ENCODE measurements at regions not wholly inside any gene's neighbourhood (a gene's known extent, or its start where the extent isn't known, plus 50 kb on each side); places are given as distances from the start of the nearest gene placed in this dataset.

DNA sequence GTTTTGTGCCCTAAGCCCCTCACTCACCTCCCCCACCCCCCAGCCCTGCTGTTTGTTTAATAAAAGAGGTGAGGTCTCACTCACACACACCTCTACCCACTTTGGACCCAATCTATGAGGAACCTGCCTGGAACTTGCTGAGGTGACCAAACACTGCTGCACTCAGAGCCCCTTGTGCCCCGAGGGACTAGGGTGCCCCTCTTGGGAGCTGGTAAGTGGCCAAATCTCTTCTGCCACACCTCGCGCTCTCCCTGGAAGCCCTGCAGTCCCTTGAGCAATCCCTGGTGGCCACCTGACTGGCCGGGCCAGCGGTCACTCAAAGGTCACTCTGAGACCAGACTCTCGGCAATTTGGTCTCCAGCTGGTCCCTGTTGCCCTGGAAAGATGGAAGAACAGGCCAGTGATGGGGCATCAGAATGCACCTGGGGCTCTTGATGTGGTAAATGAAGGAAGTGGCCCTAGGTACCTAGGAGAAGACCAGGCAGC lies 157.2 kb downstream of the MED10 start:
- H3K27ac ChIP-seq (ENCODE audit: low read depth, low read length), result no peak overlapping the region
- H3K36me3 ChIP-seq (ENCODE audit: control insufficient read depth, low read length), result no peaks in the 10 kb centered on the region
- no peak overlapping the region for H3K4me2 ChIP-seq (ENCODE audit: low read length)
- no peaks in the 10 kb centered on the region for H3K9me2 ChIP-seq (replicated peaks; ENCODE audit: control insufficient read depth, low read length)
- H3K9me3 ChIP-seq (ENCODE audit: control insufficient read depth, insufficient read depth, low read length), result no peaks in the 10 kb centered on the region
- no peaks in the 10 kb centered on the region for H3K27me3 ChIP-seq (ENCODE audit: control insufficient read depth, low read length)
- no peak for TF ChIP-seq EZH2phosphoT487 (IDR thresholded peaks at IDR 0.05; ENCODE audit: borderline replicate concordance, low read length)
- no peak overlapping the region for H3K4me3 ChIP-seq (ENCODE audit: low read length)
- no peaks in the 10 kb centered on the region for H3F3A ChIP-seq (ENCODE audit: control insufficient read depth, insufficient read depth)
- H3K79me2 ChIP-seq (ENCODE audit: control insufficient read depth, low read length), result no peaks in the 10 kb centered on the region
- H3K4me1 ChIP-seq (ENCODE audit: control insufficient read depth, low read length), result no peaks in the 10 kb centered on the region
- no peaks in the 10 kb centered on the region for H4K20me1 ChIP-seq (ENCODE audit: control insufficient read depth, insufficient read depth, low read depth, low read length)

DNA sequence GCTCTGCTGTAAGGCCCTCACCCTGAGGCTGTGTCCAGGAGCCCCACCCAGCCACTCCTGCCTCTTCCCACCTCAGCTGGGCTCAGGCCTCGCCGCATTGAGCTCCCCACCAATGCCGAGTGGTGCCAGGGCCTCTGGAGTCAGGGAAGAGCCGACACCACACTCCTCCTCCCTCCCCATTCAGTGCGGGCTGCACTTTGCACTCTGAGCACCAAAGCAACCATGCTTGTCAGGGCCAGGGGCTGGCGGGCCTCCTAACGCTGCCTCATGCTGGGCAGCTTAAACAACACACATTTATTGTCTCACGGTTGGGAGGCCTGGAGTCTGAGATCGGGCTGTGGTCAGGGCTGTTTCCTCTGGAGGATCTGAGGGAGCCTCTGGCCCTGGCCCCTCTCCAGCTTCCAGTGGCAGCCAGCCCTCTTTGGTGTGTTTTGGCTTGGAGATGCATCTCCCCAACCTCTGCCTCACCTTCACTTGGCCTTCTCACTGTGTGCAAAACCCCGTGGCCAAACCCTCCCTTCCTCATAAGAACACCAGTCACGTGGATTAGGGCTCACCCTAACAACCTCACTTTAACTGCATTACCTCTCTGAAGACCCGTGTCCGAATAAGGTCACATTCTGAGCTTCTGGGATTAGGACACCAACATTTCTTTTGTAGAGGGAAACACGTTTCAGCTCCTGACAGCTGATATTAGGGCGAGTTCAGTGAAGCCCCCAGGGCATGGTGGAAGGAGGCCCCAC lies 157.8 kb downstream of the MED10 start:
- H3K27ac ChIP-seq (ENCODE audit: low read depth, low read length), result no peak overlapping the region
- TF ChIP-seq CTCF (IDR thresholded peaks at IDR 0.05; ENCODE audit: low read depth, low read length, poor library complexity, severe bottlenecking) (no peak), EZH2phosphoT487 (IDR thresholded peaks at IDR 0.05; ENCODE audit: borderline replicate concordance, low read length) (no peak)

DNA sequence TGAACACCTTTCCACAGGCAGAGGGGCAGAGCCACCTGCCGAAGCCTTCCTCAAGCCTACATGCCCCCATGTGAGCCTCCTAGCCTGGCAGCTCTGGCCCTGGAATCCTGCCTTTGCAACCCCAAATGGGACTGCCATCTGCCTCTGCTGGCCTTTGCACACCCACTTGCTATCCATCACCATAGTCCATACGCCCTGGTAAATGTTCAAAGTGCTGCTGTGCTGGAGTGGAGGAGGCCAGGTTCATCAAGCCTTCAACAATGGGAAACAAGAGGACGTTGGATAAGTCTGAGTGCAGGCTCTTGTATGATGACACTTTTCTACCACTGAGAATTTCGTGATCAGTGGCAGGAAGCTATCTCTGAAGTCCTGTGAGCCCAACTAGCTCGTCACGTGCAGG lies 159.8 kb downstream of the MED10 start:
- Histone ChIP-seq H3K9me3 (ENCODE audit: control insufficient read depth, insufficient read depth, low read length) (no peaks in the 10 kb centered on the region), H3K4me1 (ENCODE audit: control insufficient read depth, low read length) (no peaks in the 10 kb centered on the region), H3K36me3 (ENCODE audit: control insufficient read depth, low read length) (no peaks in the 10 kb centered on the region), H3K27ac (ENCODE audit: low read depth, low read length) (no peak overlapping the region), H4K20me1 (ENCODE audit: control insufficient read depth, insufficient read depth, low read depth, low read length) (no peaks in the 10 kb centered on the region), H3K4me3 (ENCODE audit: low read length) (no peak overlapping the region), H3K27me3 (ENCODE audit: control insufficient read depth, low read length) (no peaks in the 10 kb centered on the region), H3K9me2 (replicated peaks; ENCODE audit: control insufficient read depth, low read length) (no peaks in the 10 kb centered on the region), H3F3A (ENCODE audit: control insufficient read depth, insufficient read depth) (no peaks in the 10 kb centered on the region), H3K4me2 (ENCODE audit: low read length) (no peak overlapping the region), H3K79me2 (ENCODE audit: control insufficient read depth, low read length) (no peaks in the 10 kb centered on the region)
- TF ChIP-seq CTCF (IDR thresholded peaks at IDR 0.05; ENCODE audit: low read depth, low read length, poor library complexity, severe bottlenecking) (no peak), EZH2phosphoT487 (IDR thresholded peaks at IDR 0.05; ENCODE audit: borderline replicate concordance, low read length) (no peak)

More for the DNA sequence above, 157.8 kb downstream of the MED10 start:
- no peak overlapping the region for H3K4me2 ChIP-seq (ENCODE audit: low read length)
- no peaks in the 10 kb centered on the region for H3K27me3 ChIP-seq (ENCODE audit: control insufficient read depth, low read length)
- no peaks in the 10 kb centered on the region for H3K4me1 ChIP-seq (ENCODE audit: control insufficient read depth, low read length)
- H3K9me2 ChIP-seq (replicated peaks; ENCODE audit: control insufficient read depth, low read length), result no peaks in the 10 kb centered on the region
- H4K20me1 ChIP-seq (ENCODE audit: control insufficient read depth, insufficient read depth, low read depth, low read length), result no peaks in the 10 kb centered on the region
- no peaks in the 10 kb centered on the region for H3K79me2 ChIP-seq (ENCODE audit: control insufficient read depth, low read length)
- no peaks in the 10 kb centered on the region for H3K36me3 ChIP-seq (ENCODE audit: control insufficient read depth, low read length)
- H3K9me3 ChIP-seq (ENCODE audit: control insufficient read depth, insufficient read depth, low read length), result no peaks in the 10 kb centered on the region
- H3F3A ChIP-seq (ENCODE audit: control insufficient read depth, insufficient read depth), result no peaks in the 10 kb centered on the region
- no peak overlapping the region for H3K4me3 ChIP-seq (ENCODE audit: low read length)

GRCh38 chr5:6218116-6218515 lies 160.2 kb downstream of the MED10 start:
- Histone ChIP-seq H3K4me1 (ENCODE audit: control insufficient read depth, low read length) (no peaks in the 10 kb centered on the region), H4K20me1 (ENCODE audit: control insufficient read depth, insufficient read depth, low read depth, low read length) (no peaks in the 10 kb centered on the region), H3K36me3 (ENCODE audit: control insufficient read depth, low read length) (no peaks in the 10 kb centered on the region), H3F3A (ENCODE audit: control insufficient read depth, insufficient read depth) (no peaks in the 10 kb centered on the region), H3K27me3 (ENCODE audit: control insufficient read depth, low read length) (no peaks in the 10 kb centered on the region), H3K4me2 (ENCODE audit: low read length) (no peak overlapping the region), H3K9me3 (ENCODE audit: control insufficient read depth, insufficient read depth, low read length) (no peaks in the 10 kb centered on the region), H3K9me2 (replicated peaks; ENCODE audit: control insufficient read depth, low read length) (no peaks in the 10 kb centered on the region), H3K4me3 (ENCODE audit: low read length) (no peak overlapping the region), H3K79me2 (ENCODE audit: control insufficient read depth, low read length) (no peaks in the 10 kb centered on the region), H3K27ac (ENCODE audit: low read depth, low read length) (no peak overlapping the region)
- TF ChIP-seq CTCF (IDR thresholded peaks at IDR 0.05; ENCODE audit: low read depth, low read length, poor library complexity, severe bottlenecking) (no peak), EZH2phosphoT487 (IDR thresholded peaks at IDR 0.05; ENCODE audit: borderline replicate concordance, low read length) (no peak)

Measured in DOHH2 (cell line).